HCT116 (cell line): ENCODE measurements at regions not wholly inside any gene's neighbourhood (a gene's known extent, or its start where the extent isn't known, plus 50 kb on each side); places are given as distances from the start of the nearest gene placed in this dataset.

Source experiments
- CBX3 ChIP-seq: IDR thresholded peaks from 2 replicates; pipeline ENCODE4 v1.6.1; 2012; ENCODE audit warnings: low read depth
- CEBPB ChIP-seq: IDR thresholded peaks from 2 replicates; pipeline ENCODE4 v1.6.1; 2012; ENCODE audit warnings: low read depth
- CTCF ChIP-seq, 3 experiments: fragments of 200-600 bp in 1 of 3; sonication (generic) in 1 of 3; IDR thresholded peaks in 2 of 3; conservative IDR thresholded peaks in 1 of 3; 2 replicates each; pipeline ENCODE4 v1.5.1; 2012 to 2017; ENCODE audit warnings: low read depth in 2 of 3, low read length in 2 of 3, antibody characterized with exemption in 1 of 3, borderline replicate concordance in 1 of 3, control low read depth in 1 of 3, mild to moderate bottlenecking in 1 of 3, mixed read lengths in 1 of 3, mixed run types in 1 of 3, moderate library complexity in 1 of 3; ENCODE audit not compliant: insufficient read depth in 1 of 3
- EZH2 ChIP-seq: fragments of 200-600 bp; sonication (generic); IDR thresholded peaks from 2 replicates; pipeline ENCODE4 v1.6.1; 2017; ENCODE audit warnings: antibody characterized with exemption, mixed run types
- EZH2phosphoT487 ChIP-seq: fragments of 200-600 bp; IDR thresholded peaks from 2 replicates; pipeline ENCODE4 v1.6.1; 2018; ENCODE audit warnings: antibody characterized with exemption, borderline replicate concordance
- FOSL1 ChIP-seq: IDR thresholded peaks from 2 replicates; pipeline ENCODE4 v1.6.1; 2012; ENCODE audit warnings: low read depth
- JUND ChIP-seq: IDR thresholded peaks from 2 replicates; pipeline ENCODE4 v1.6.1; 2012
- POLR2A ChIP-seq: IDR thresholded peaks from 2 replicates; pipeline ENCODE4 v1.7.0; 2011; ENCODE audit warnings: borderline replicate concordance; ENCODE audit not compliant: insufficient read depth, insufficient read length; ENCODE audit errors: extremely low read depth
- RAD21 ChIP-seq: IDR thresholded peaks from 2 replicates; pipeline ENCODE4 v1.6.1; 2012; ENCODE audit warnings: low read depth, mild to moderate bottlenecking
- REST ChIP-seq: IDR thresholded peaks from 2 replicates; pipeline ENCODE4 v1.6.1; 2012; ENCODE audit warnings: low read depth
- SIN3A ChIP-seq: IDR thresholded peaks from 2 replicates; pipeline ENCODE4 v1.6.1; 2012; ENCODE audit warnings: low read depth
- SRF ChIP-seq: IDR thresholded peaks from 2 replicates; pipeline ENCODE4 v1.6.1; 2012; ENCODE audit warnings: low read depth
- YY1 ChIP-seq: IDR thresholded peaks from 2 replicates; pipeline ENCODE4 v1.6.1; 2011; ENCODE audit warnings: low read length, low read depth, moderate library complexity, mild to moderate bottlenecking; ENCODE audit not compliant: insufficient replicate concordance; ENCODE audit errors: extremely low read depth

- TF ChIP-seq CTCF (IDR thresholded peaks at IDR 0.05 in 2 of 3, conservative IDR thresholded peaks at IDR 0.05 in 1 of 3; ENCODE audit: borderline replicate concordance in 1 of 3, insufficient read depth in 1 of 3, low read depth in 2 of 3, low read length in 2 of 3) (no peak), YY1 (no peak), EZH2 (no peak), POLR2A (no peak), REST (no peak), SRF (no peak), CEBPB (no peak), EZH2phosphoT487 (no peak), FOSL1 (no peak), RAD21 (no peak), CBX3 (no peak), SIN3A (no peak), JUND (no peak)
Observed at GRCh38 chr7:120186688-120187087, 86.3 kb upstream of the KCND2 start.
